ENCODE measurements at regions not wholly inside any gene's neighbourhood (a gene's known extent, or its start where the extent isn't known, plus 50 kb on each side); places are given as distances from the start of the nearest gene placed in this dataset.

- no peak for DNase-seq (ENCODE audit: low spot score)
Observed at GRCh38 chr7:123401295-123401694, 133.1 kb downstream of the IQUB start.

GRCh38 chr7:123400196-123400595 is 134.2 kb downstream of the IQUB start:
- DNase-seq (ENCODE audit: low spot score): no peak

- peak; percentile 19 for DNase-seq (ENCODE audit: low spot score)
Observed at GRCh38 chr7:123398921-123399320, 135.5 kb downstream of the IQUB start.

- DNase-seq (ENCODE audit: low spot score): no peak
Observed at GRCh38 chr7:123397746-123398338, 136.6 kb downstream of the IQUB start.

- DNase-seq (ENCODE audit: low spot score): no peak
Observed at GRCh38 chr7:123393623-123394022, 140.8 kb downstream of the IQUB start.

GRCh38 chr7:123372368-123372767 is 162.0 kb downstream of the IQUB start:
- no peak for DNase-seq (ENCODE audit: low spot score)

- DNase-seq (ENCODE audit: low spot score): no peak
Observed at GRCh38 chr7:123367484-123368122, 166.8 kb downstream of the IQUB start.

GRCh38 chr7:123367031-123367430 is 167.3 kb upstream of the SLC13A1 start:
- DNase-seq (ENCODE audit: low spot score): peak; percentile 69

- DNase-seq (ENCODE audit: low spot score): peak; percentile 33
Observed at GRCh38 chr7:123366626-123367025, 166.9 kb upstream of the SLC13A1 start.

- DNase-seq (ENCODE audit: low spot score): no peak
Observed at GRCh38 chr7:123360631-123361030, 160.9 kb upstream of the SLC13A1 start.

- no peak for DNase-seq (ENCODE audit: low spot score)
Observed at GRCh38 chr7:123355576-123356190, 155.9 kb upstream of the SLC13A1 start.

- DNase-seq (ENCODE audit: low spot score): no peak
Observed at GRCh38 chr7:123352973-123353372, 153.2 kb upstream of the SLC13A1 start.

- DNase-seq (ENCODE audit: low spot score): peak; percentile 94
Observed at GRCh38 chr7:123351516-123352505, 152.0 kb upstream of the SLC13A1 start.

- no peak for DNase-seq (ENCODE audit: low spot score)
Observed at GRCh38 chr7:123351027-123351426, 151.3 kb upstream of the SLC13A1 start.

- DNase-seq (ENCODE audit: low spot score): no peak
Observed at GRCh38 chr7:123348690-123349089, 148.9 kb upstream of the SLC13A1 start.

GRCh38 chr7:123346766-123347165 is 147.0 kb upstream of the SLC13A1 start:
- peak; percentile 29 for DNase-seq (ENCODE audit: low spot score)

- DNase-seq (ENCODE audit: low spot score): no peak
Observed at GRCh38 chr7:123343611-123344010, 143.8 kb upstream of the SLC13A1 start.

- no peak for DNase-seq (ENCODE audit: low spot score)
Observed at GRCh38 chr7:123341102-123341501, 141.3 kb upstream of the SLC13A1 start.

- no peak for DNase-seq (ENCODE audit: low spot score)
Observed at GRCh38 chr7:123338688-123339087, 138.9 kb upstream of the SLC13A1 start.

GRCh38 chr7:123329988-123330643 is 130.3 kb upstream of the SLC13A1 start:
- DNase-seq (ENCODE audit: low spot score): no peak

GRCh38 chr7:123327661-123328060 is 127.9 kb upstream of the SLC13A1 start:
- DNase-seq (ENCODE audit: low spot score): no peak

- DNase-seq (ENCODE audit: low spot score): no peak
Observed at GRCh38 chr7:123324283-123324682, 124.5 kb upstream of the SLC13A1 start.

All from cerebellar cortex (tissue), 1 donor.